HT1080 (cell line): ENCODE measurements at regions not wholly inside any gene's neighbourhood (a gene's known extent, or its start where the extent isn't known, plus 50 kb on each side); places are given as distances from the start of the nearest gene placed in this dataset.
"Not testable (repeated sequence)": the region's sequence is repeated elsewhere in the genome, so short reads cannot be mapped to it uniquely, and the experiment has no call there.

Experiments
- DNase-seq: peaks from one replicate; pipeline ENCODE4 v3.0.0-alpha.2; 2015; ENCODE audit warnings: low read depth

- DNase-seq = no peak
Measured at GRCh38 chr15:35209838-35210237, 124.7 kb upstream of the NANOGP8 start.

GRCh38 chr15:35208353-35208752 is 123.3 kb upstream of the NANOGP8 start:
- DNase-seq = no peak

- DNase-seq = peak; percentile 37
Measured at GRCh38 chr15:35206060-35206675, 121.1 kb upstream of the NANOGP8 start.

- DNase-seq = no peak
Measured at GRCh38 chr15:35198197-35198596, 113.1 kb upstream of the NANOGP8 start.

- DNase-seq = no peak
Measured at GRCh38 chr15:35197754-35198153, 112.7 kb upstream of the NANOGP8 start.

- DNase-seq = no peak
Measured at GRCh38 chr15:35197306-35197705, 112.2 kb upstream of the NANOGP8 start.

GRCh38 chr15:35196273-35196672 is 111.2 kb upstream of the NANOGP8 start:
- no peak for DNase-seq

- DNase-seq = no peak
Measured at GRCh38 chr15:35195649-35196048, 110.6 kb upstream of the NANOGP8 start.

GRCh38 chr15:35195031-35195430 is 109.9 kb upstream of the NANOGP8 start:
- DNase-seq = no peak

- DNase-seq = peak; percentile 60
Measured at GRCh38 chr15:35194296-35194695, 109.2 kb upstream of the NANOGP8 start.

- no peak for DNase-seq
Measured at GRCh38 chr15:35191783-35192182, 106.7 kb upstream of the NANOGP8 start.

- no peak for DNase-seq
Measured at GRCh38 chr15:35186346-35186745, 101.3 kb upstream of the NANOGP8 start.

- no peak for DNase-seq
Measured at GRCh38 chr15:35184646-35185045, 99.6 kb upstream of the NANOGP8 start.

GRCh38 chr15:35182841-35183479 is 97.9 kb upstream of the NANOGP8 start:
- DNase-seq = no peak

- peak; percentile 39 for DNase-seq
Measured at GRCh38 chr15:35181538-35181937, 96.4 kb upstream of the NANOGP8 start.

GRCh38 chr15:35179739-35180138 is 94.6 kb upstream of the NANOGP8 start:
- no peak for DNase-seq

GRCh38 chr15:35178186-35178585 is 93.1 kb upstream of the NANOGP8 start:
- DNase-seq = not testable (repeated sequence)

GRCh38 chr15:35174948-35175347 is 89.9 kb upstream of the NANOGP8 start:
- no peak for DNase-seq

GRCh38 chr15:35173444-35174118 is 88.5 kb upstream of the NANOGP8 start:
- peak; percentile 37 for DNase-seq

GRCh38 chr15:35170207-35170606 is 85.1 kb upstream of the NANOGP8 start:
- DNase-seq = peak; percentile 44

GRCh38 chr15:35168464-35168863 is 83.4 kb upstream of the NANOGP8 start:
- DNase-seq = peak; percentile 76

- DNase-seq = no peak
Measured at GRCh38 chr15:35167675-35168074, 82.6 kb upstream of the NANOGP8 start.
